Epithelial cell of proximal tubule (primary cell): ENCODE measurements at regions not wholly inside any gene's neighbourhood (a gene's known extent, or its start where the extent isn't known, plus 50 kb on each side); places are given as distances from the start of the nearest gene placed in this dataset.

ENCODE experiments used
- DNase-seq: peaks from one replicate; pipeline ENCODE4 v3.0.0-alpha.2; 2011; ENCODE audit warnings: low read depth
- H3K4me3 ChIP-seq: 2 replicates; pipeline ENCODE4 v1.5.1; 2011; ENCODE audit warnings: low read depth, mild to moderate bottlenecking, low read length
- CTCF ChIP-seq: conservative IDR thresholded peaks from 2 replicates; pipeline ENCODE4 v1.5.1; 2012; ENCODE audit warnings: low read depth, mild to moderate bottlenecking, low read length

- no peak for TF ChIP-seq CTCF
These were observed 432.1 kb downstream of the ADAM29 start for GRCh38 chr4:175350246-175350645.

GRCh38 chr4:175351473-175351872, 433.3 kb downstream of the ADAM29 start:
- no peak overlapping the region for H3K4me3 ChIP-seq
- DNase-seq, result no peak
- no peak for TF ChIP-seq CTCF

More at GRCh38 chr4:175350246-175350645, 432.1 kb downstream of the ADAM29 start:
- H3K4me3 ChIP-seq, result no peak overlapping the region
- no peak for DNase-seq

- no peak for DNase-seq
- TF ChIP-seq CTCF, result no peak
- no peak overlapping the region for H3K4me3 ChIP-seq
These were observed 443.0 kb downstream of the GPM6A start for GRCh38 chr4:175369087-175369486.

- DNase-seq, result no peak
- no peak for TF ChIP-seq CTCF
- no peak overlapping the region for H3K4me3 ChIP-seq
These were observed 441.0 kb downstream of the GPM6A start for GRCh38 chr4:175371091-175371490.

GRCh38 chr4:175373031-175373430, 439.0 kb downstream of the GPM6A start:
- no peak overlapping the region for H3K4me3 ChIP-seq
- TF ChIP-seq CTCF, result no peak
- DNase-seq, result no peak

- no peak overlapping the region for H3K4me3 ChIP-seq
- DNase-seq, result no peak
- TF ChIP-seq CTCF, result no peak
These were observed 437.6 kb downstream of the GPM6A start for GRCh38 chr4:175374459-175374858.

GRCh38 chr4:175376287-175376977, 435.6 kb downstream of the GPM6A start:
- DNase-seq, result no peak
- no peak overlapping the region for H3K4me3 ChIP-seq
- TF ChIP-seq CTCF, result no peak
